PC-3 (cell line): ENCODE measurements at regions not wholly inside any gene's neighbourhood (a gene's known extent, or its start where the extent isn't known, plus 50 kb on each side); places are given as distances from the start of the nearest gene placed in this dataset.

Source experiments
- EZH2 ChIP-seq: fragments of 300-600 bp; sonication (generic); IDR thresholded peaks from one replicate; pipeline ENCODE4 v1.6.1; 2017; ENCODE audit warnings: antibody characterized with exemption, mild to moderate bottlenecking, low read length; ENCODE audit not compliant: unreplicated experiment
- EZH2phosphoT487 ChIP-seq: fragments of 300-600 bp; sonication (generic); IDR thresholded peaks from 2 replicates; pipeline ENCODE4 v1.6.1; 2018; ENCODE audit warnings: mild to moderate bottlenecking, antibody characterized with exemption, low read length, borderline replicate concordance
- TF ChIP-seq, protein P1 (sequence below): fragments of 300-600 bp; sonication (generic); conservative IDR thresholded peaks from 2 replicates; pipeline ENCODE4 v1.5.1; 2017; ENCODE audit warnings: antibody characterized with exemption, low read depth, mild to moderate bottlenecking, low read length

DNA sequence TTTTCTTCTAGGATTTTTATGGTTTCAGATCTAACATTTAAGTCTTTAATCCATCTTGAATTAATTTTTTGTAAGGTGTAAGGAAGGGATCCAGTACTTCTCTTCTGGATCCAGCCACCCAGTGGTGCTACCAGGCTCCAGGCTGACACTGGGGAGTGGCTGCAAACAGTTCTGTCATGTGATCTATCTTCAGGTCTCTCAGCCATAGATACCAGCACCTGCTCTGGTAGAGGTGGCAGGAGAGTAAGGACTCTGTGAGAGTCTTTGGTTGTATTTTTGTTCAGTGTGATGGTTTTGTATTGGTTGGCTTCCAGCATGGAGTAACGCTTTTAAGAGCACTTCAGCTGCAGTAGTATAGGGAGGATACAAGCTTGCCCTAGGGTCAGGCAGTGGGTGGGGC lies 205.9 kb downstream of the FGF10 start:
- TF ChIP-seq, protein P1, sequence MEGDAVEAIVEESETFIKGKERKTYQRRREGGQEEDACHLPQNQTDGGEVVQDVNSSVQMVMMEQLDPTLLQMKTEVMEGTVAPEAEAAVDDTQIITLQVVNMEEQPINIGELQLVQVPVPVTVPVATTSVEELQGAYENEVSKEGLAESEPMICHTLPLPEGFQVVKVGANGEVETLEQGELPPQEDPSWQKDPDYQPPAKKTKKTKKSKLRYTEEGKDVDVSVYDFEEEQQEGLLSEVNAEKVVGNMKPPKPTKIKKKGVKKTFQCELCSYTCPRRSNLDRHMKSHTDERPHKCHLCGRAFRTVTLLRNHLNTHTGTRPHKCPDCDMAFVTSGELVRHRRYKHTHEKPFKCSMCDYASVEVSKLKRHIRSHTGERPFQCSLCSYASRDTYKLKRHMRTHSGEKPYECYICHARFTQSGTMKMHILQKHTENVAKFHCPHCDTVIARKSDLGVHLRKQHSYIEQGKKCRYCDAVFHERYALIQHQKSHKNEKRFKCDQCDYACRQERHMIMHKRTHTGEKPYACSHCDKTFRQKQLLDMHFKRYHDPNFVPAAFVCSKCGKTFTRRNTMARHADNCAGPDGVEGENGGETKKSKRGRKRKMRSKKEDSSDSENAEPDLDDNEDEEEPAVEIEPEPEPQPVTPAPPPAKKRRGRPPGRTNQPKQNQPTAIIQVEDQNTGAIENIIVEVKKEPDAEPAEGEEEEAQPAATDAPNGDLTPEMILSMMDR = no peak
- no peak for TF ChIP-seq EZH2
- no peak for TF ChIP-seq EZH2phosphoT487
